Skeletal muscle tissue (tissue), 3 donors: ENCODE measurements at regions not wholly inside any gene's neighbourhood (a gene's known extent, or its start where the extent isn't known, plus 50 kb on each side); places are given as distances from the start of the nearest gene placed in this dataset.
"Not testable (repeated sequence)": the region's sequence is repeated elsewhere in the genome, so short reads cannot be mapped to it uniquely, and the experiment has no call there.

Experiments used
- H3K27ac ChIP-seq: one replicate; pipeline ENCODE4 v1.7.0; 2013; ENCODE audit warnings: mild to moderate bottlenecking, low read depth, low read length, inconsistent platforms
- H3K27me3 ChIP-seq, 3 donors: one replicate each; pipeline ENCODE4 v1.7.0; 2013; ENCODE audit warnings: low read length in 3 of 3; ENCODE audit not compliant: control insufficient read depth in 3 of 3, insufficient read depth in 3 of 3
- H3K36me3 ChIP-seq, 3 donors: one replicate each; pipeline ENCODE4 v1.7.0; 2013; ENCODE audit warnings: low read length in 3 of 3; ENCODE audit not compliant: control insufficient read depth in 3 of 3, insufficient read depth in 3 of 3
- H3K4me1 ChIP-seq, 3 donors: one replicate each; pipeline ENCODE4 v1.7.0; 2013; ENCODE audit warnings: low read length in 3 of 3, mild to moderate bottlenecking in 3 of 3; ENCODE audit not compliant: control insufficient read depth in 3 of 3, insufficient read depth in 3 of 3
- H3K4me3 ChIP-seq, 3 donors: one replicate each; pipeline ENCODE4 v1.7.0; 2013; ENCODE audit warnings: low read length in 3 of 3
- H3K9ac ChIP-seq, 3 donors: one replicate each; pipeline ENCODE4 v1.7.0; 2013; ENCODE audit warnings: low read length in 3 of 3, mild to moderate bottlenecking in 3 of 3, moderate library complexity in 2 of 3, low read depth in 1 of 3
- H3K9me3 ChIP-seq, 3 donors: one replicate each; pipeline ENCODE4 v1.7.0; 2013; ENCODE audit warnings: low read length in 3 of 3; ENCODE audit not compliant: control insufficient read depth in 3 of 3
- donor health status: Osteomylitis.

- H3K4me1 ChIP-seq: no peaks in the 10 kb centered on the region
- H3K27ac ChIP-seq: no peak overlapping the region
- no peak overlapping the region for H3K9ac ChIP-seq
- H3K36me3 ChIP-seq: no peaks in the 10 kb centered on the region
- no peaks in the 10 kb centered on the region for H3K9me3 ChIP-seq
- no peaks in the 10 kb centered on the region for H3K27me3 ChIP-seq
- no peak overlapping the region for H3K4me3 ChIP-seq
Observed at GRCh38 chr20:43372051-43372450, 85.6 kb upstream of the SRSF6 start.

DNA sequence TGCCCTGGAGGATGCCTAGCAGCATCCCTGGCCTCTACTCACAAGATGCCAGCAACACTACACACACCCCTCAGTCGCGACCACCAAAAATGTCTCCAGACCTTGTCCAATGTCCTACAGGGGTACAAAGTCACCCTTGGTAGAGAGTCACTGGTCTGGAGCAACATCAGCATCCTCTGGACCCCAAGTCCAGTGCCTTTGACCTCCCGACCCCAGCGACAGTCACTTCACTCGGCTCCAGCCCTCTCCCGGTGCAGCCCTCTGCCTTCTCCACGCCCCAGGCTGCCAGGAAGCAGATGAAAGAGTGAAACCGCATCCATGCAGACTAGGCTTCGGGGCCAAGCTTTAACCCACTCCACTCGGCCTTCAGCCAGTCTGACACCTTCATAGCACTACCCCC, 92.0 kb upstream of the SRSF6 start:
- H3K4me3 ChIP-seq: no peak overlapping the region
- H3K9me3 ChIP-seq: no peaks in the 10 kb centered on the region
- H3K9ac ChIP-seq: no peak overlapping the region
- no peaks in the 10 kb centered on the region for H3K36me3 ChIP-seq
- no peaks in the 10 kb centered on the region for H3K4me1 ChIP-seq
- H3K27ac ChIP-seq: no peak overlapping the region
- H3K27me3 ChIP-seq: peaks cover 0 to 9% (median 7%) of the 10 kb centered on the region in 3 donors

- Histone ChIP-seq H3K4me1 (no peaks in the 10 kb centered on the region), H3K36me3 (no peaks in the 10 kb centered on the region), H3K4me3 (no peak overlapping the region), H3K9me3 (no peaks in the 10 kb centered on the region), H3K27ac (no peak overlapping the region), H3K27me3 (peaks cover 0 to 9% (median 7%) of the 10 kb centered on the region in 3 donors), H3K9ac (no peak overlapping the region)
Observed at GRCh38 chr20:43364001-43364400, 93.7 kb upstream of the SRSF6 start.

DNA sequence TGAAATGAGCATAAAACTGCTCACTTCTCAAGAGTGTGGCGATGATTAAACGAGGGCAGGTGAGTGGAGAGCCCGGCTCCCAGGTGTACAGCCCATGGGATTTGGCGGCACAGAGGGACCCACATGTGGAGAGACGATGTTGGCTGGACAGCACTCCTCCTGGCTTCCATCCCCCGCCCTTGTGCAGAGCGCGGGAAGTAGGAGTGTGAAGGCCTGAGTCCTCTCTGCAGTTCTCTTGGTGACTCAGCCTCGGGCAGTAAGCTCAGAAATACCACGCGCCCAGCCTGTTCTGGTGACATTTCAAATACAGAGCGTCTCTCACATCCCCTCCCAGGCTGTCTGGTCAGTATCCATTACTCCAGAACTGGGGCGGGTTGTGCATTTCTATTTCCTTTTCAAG, 94.2 kb upstream of the SRSF6 start:
- H3K36me3 ChIP-seq: no peaks in the 10 kb centered on the region
- no peak overlapping the region for H3K9ac ChIP-seq
- no peaks in the 10 kb centered on the region for H3K4me1 ChIP-seq
- no peak overlapping the region for H3K27ac ChIP-seq
- H3K27me3 ChIP-seq: peaks cover 0 to 9% (median 7%) of the 10 kb centered on the region in 3 donors
- no peak overlapping the region for H3K4me3 ChIP-seq
- no peaks in the 10 kb centered on the region for H3K9me3 ChIP-seq

DNA sequence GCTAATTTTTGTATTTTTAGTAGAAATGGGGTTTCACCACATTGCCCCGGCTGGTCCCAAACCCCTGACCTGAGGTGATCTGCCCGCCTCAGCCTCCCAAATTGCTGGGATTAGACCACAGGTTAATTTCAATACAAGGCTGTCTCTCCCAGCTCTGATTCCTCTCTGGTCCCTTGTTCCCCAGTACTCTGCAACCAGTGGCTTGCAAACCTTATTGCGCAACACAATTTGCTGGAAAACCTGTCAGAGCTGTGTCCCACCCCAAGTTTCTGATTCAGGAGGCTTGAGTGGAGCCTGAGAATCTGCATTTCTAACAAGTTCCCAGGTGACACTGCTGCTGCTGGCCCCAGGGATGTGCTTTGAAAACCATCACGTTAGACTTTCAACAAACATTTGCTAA, 96.2 kb upstream of the SRSF6 start:
- peaks cover 0 to 9% (median 7%) of the 10 kb centered on the region in 3 donors for H3K27me3 ChIP-seq
- no peak overlapping the region for H3K9ac ChIP-seq
- no peaks in the 10 kb centered on the region for H3K36me3 ChIP-seq
- H3K9me3 ChIP-seq: no peaks in the 10 kb centered on the region
- H3K4me3 ChIP-seq: no peak overlapping the region
- H3K27ac ChIP-seq: no peak overlapping the region
- H3K4me1 ChIP-seq: no peaks in the 10 kb centered on the region

DNA sequence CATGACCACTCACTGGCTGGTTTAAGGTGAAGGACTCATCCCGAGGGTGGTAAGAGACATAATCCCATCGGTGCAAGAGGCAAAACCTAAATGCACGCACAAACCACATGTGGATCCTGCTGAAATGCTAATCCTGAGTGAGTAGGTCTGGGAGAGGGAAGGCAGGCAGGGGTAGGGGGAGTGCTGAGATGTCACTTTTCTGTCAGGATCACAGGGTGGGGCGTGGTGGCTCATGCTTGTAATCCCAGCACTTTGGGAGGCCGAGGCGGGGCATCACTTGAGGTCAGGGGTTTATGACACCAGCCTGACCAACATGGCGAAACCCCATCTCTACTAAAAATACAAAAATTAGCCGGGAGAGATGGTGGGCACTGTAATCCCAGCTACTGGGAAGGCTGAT, 97.7 kb upstream of the SRSF6 start:
- Histone ChIP-seq H3K9me3 (no peaks in the 10 kb centered on the region), H3K4me1 (no peaks in the 10 kb centered on the region), H3K27ac (no peak overlapping the region), H3K27me3 (no peaks in the 10 kb centered on the region), H3K4me3 (no peak overlapping the region), H3K36me3 (no peaks in the 10 kb centered on the region), H3K9ac (no peak overlapping the region)

GRCh38 chr20:43358811-43359210, 98.9 kb upstream of the SRSF6 start:
- H3K27ac ChIP-seq: no peak overlapping the region
- no peaks in the 10 kb centered on the region for H3K9me3 ChIP-seq
- H3K4me3 ChIP-seq: no peak overlapping the region
- no peaks in the 10 kb centered on the region for H3K36me3 ChIP-seq
- no peak overlapping the region for H3K9ac ChIP-seq
- H3K4me1 ChIP-seq: no peaks in the 10 kb centered on the region
- H3K27me3 ChIP-seq: no peaks in the 10 kb centered on the region

- Histone ChIP-seq H3K27me3 (no peaks in the 10 kb centered on the region), H3K9me3 (no peaks in the 10 kb centered on the region), H3K9ac (no peak overlapping the region), H3K4me1 (no peaks in the 10 kb centered on the region), H3K4me3 (no peak overlapping the region), H3K36me3 (no peaks in the 10 kb centered on the region), H3K27ac (no peak overlapping the region)
Observed at GRCh38 chr20:43357352-43357751, 100.3 kb upstream of the SRSF6 start.

DNA sequence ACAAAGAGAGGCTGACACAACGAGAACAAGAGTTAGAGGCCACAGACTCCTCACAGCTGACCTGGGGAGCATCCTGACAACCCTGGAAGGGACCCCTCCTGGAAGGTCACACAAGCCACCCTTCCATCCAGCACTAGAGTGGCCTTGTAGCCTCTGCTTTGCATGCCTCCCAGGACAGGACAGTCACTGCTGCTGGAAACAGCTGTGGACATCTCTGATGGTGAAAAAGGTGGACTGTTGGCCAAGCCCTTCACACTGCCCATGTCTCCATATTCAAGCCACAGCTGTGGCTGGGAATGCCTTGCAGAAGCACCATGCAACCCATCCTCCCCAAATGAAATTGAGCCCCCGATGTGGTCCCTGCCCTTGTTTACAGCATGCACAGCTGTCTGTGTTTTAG, 102.1 kb upstream of the SRSF6 start:
- H3K9ac ChIP-seq: no peak overlapping the region
- H3K9me3 ChIP-seq: no peaks in the 10 kb centered on the region
- H3K36me3 ChIP-seq: no peaks in the 10 kb centered on the region
- no peak overlapping the region for H3K27ac ChIP-seq
- H3K4me1 ChIP-seq: no peaks in the 10 kb centered on the region
- H3K4me3 ChIP-seq: no peak overlapping the region
- H3K27me3 ChIP-seq: no peaks in the 10 kb centered on the region

GRCh38 chr20:43352996-43353395, 104.7 kb upstream of the SRSF6 start:
- no peak overlapping the region for H3K9ac ChIP-seq
- H3K36me3 ChIP-seq: no peaks in the 10 kb centered on the region
- H3K4me3 ChIP-seq: no peak overlapping the region
- H3K27ac ChIP-seq: no peak overlapping the region
- H3K4me1 ChIP-seq: no peaks in the 10 kb centered on the region
- H3K9me3 ChIP-seq: no peaks in the 10 kb centered on the region
- H3K27me3 ChIP-seq: no peaks in the 10 kb centered on the region

DNA sequence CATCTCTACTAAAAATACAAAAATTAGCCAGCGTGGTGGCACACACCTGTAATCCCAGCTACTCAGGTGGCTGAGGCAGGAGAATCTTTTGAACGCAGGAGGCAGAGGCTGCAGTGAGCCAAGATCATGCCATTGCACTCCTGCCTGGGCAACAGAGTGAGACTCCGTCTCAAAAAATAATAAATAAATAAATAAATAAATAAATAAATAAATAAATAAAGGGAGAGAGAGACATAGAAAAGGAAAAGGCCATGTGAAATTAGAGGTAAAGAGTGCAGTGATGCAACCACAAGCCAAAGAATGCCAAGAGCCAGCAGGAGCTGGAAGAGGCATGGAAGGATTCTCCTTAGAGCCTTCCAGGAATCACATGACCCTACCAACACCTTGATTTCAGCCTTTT, 107.0 kb upstream of the SRSF6 start:
- H3K4me1 ChIP-seq, H3K36me3 ChIP-seq, H3K9me3 ChIP-seq, H3K27me3 ChIP-seq, H3K9ac ChIP-seq, H3K27ac ChIP-seq, H3K4me3 ChIP-seq: not testable (repeated sequence)
